ELF-1 (cell line): ENCODE measurements at regions not wholly inside any gene's neighbourhood (a gene's known extent, or its start where the extent isn't known, plus 50 kb on each side); places are given as distances from the start of the nearest gene placed in this dataset.

Experiments
- DNase-seq: peaks from one replicate; pipeline ENCODE4 v3.0.0-alpha.2; 2016; ENCODE audit warnings: low read depth, low spot score

GRCh38 chr3:65114041-65114440 is 426.2 kb upstream of the ADAMTS9 start:
- DNase-seq: no peak

DNA sequence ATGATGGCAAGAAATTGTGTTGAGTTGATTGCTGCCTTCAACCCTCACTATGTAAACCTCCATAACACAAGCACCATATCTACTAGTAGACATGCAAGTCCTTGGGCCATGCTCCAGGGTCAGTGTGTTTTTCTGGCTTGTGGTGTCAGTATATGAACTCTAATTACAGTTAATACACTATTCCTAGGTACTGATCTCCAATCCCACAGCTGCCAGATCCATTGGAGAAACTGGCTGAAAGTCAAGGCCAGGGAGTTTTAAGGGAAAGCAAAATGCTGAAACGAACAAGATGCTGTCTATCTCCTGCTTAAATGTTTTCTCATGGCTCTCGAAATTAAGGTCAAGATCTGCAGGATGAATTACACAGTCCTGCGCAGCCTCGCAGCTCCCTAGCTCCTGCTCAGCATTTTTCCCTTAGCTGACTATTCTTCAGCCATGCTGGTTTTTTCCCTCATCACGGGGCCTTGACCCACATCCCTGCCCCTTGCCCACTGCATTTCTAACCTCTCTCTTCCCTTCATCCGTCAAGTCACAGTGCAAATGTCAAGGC is 425.0 kb upstream of the ADAMTS9 start:
- no peak for DNase-seq

DNA sequence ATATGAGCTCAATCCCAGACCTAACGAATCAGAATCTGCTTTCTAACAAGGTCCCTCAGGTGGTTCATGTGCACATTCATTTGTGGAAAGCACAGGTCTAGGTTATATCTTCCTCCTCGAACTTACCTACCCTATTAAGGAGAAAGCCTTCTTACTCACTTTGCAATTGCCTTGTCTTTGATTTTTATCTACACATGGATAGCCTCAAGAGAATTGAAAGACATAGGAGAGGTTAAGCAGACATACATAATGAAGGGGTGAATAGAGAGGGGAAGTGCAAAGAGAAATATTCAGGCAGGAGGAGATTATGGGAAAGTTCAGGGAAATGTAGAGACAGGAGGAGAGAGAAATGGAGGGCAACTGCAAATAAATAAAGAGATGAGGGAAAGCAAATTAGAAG is 422.9 kb upstream of the ADAMTS9 start:
- no peak for DNase-seq

DNA sequence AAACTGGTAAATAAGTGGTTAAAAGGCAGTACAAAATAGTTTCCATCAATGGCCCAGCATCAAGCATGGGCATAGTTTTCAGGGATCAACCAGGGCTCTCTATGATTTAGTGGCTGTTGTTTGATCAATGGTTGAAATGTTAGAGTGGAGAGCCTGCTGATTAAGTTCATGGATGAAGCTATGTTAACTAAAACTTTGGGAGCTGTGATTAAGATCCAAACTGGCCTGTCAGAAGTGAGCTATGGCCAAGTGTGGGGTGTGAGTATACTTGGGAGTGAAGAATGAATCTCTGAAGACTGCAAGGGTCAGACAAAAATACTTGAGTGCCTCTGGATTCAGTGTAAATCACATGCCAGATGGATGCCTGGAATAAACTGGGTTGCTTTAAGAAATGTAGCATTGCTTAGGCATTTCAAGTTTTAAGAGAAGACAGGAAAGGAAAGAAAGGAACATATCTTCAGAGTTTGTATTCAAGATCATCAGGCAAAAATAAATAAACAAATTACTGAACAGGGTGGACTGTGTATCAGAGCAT is 422.2 kb upstream of the ADAMTS9 start:
- DNase-seq: no peak

GRCh38 chr3:65107174-65107573 is 419.4 kb upstream of the ADAMTS9 start:
- no peak for DNase-seq

GRCh38 chr3:65101450-65101849 is 413.6 kb upstream of the ADAMTS9 start:
- no peak for DNase-seq

GRCh38 chr3:65098400-65098799 is 410.6 kb upstream of the ADAMTS9 start:
- no peak for DNase-seq

- DNase-seq: no peak
Measured at GRCh38 chr3:65096110-65096745, 408.4 kb upstream of the ADAMTS9 start.

- DNase-seq: no peak
Measured at GRCh38 chr3:65094723-65095122, 406.9 kb upstream of the ADAMTS9 start.

- no peak for DNase-seq
Measured at GRCh38 chr3:65093641-65094040, 405.8 kb upstream of the ADAMTS9 start.

DNA sequence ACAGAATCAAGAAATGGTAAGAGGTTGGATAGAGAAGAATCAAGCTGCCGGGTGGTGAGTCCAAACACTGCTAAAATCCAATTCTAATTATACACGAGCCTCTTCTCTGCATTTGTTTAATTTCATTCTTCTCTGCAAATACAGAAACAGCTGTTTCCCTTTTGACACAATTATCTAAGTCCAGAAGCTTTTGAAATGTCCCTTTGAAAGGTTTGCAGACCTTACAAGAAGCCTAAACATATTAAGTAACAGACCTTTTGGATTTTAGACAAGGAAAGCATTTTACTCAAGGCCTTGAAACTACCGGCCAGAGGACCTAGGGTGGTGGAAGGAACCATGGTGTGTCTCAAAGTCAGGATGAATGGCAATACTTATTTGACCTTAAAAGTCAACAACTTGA is 403.8 kb upstream of the ADAMTS9 start:
- no peak for DNase-seq

DNA sequence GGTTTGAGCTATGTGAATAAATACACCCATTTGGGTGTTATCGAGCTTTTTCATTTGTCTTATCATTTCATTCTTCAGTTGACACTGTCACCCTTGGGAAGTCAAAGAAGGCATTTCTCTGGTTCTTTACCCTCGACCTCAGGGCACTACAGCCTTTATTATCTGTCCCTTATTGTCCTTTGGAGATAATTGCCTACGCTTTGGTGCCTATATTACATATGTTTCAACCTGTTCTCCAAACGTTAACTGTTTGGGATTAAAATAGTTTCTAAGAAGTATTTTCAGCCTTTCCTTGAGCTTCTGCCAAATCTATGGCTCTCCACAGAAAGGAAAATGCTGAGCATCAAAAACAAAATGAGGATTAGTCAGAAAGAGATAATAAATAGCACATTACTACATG is 395.4 kb upstream of the ADAMTS9 start:
- DNase-seq: no peak

- no peak for DNase-seq
Measured at GRCh38 chr3:65081536-65081935, 393.7 kb upstream of the ADAMTS9 start.

DNA sequence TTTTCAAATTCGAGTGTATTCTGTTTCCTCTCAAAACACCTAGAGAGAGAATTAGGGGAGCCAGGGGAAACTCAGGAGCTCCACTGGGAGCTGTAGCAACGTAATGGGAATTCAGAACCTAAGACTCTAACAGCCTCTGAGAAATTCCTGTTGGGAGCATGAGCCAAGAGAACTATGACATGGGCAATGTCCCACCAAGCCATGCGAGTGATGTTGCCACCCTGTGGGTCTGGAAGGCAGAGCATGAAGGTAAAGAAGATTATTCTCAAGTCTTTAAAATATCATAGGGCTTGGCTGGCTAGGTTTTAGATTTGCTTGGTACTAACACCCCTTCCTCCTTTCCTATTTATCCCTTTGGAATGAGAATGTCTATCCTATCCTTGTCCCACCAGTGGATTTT is 392.6 kb upstream of the ADAMTS9 start:
- DNase-seq: no peak

DNA sequence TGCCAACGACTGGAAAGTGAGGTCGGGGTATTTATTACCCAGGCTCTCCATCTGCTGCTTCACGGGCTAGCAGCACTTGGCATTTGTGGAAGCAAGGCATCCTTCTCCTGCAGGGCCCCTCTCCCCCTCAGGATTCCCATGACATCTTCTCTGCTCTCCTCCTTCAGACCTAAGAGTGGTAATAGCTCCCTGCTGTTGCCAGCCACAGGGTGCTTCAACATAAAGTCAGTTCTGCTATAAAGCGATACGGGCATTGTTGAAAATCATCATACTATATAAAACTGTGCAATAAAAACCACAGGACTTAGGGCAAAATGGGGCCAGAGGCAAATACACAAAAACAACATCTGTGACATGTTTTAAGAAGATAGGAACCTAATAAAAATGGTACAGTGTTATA is 391.8 kb upstream of the ADAMTS9 start:
- DNase-seq: no peak

DNA sequence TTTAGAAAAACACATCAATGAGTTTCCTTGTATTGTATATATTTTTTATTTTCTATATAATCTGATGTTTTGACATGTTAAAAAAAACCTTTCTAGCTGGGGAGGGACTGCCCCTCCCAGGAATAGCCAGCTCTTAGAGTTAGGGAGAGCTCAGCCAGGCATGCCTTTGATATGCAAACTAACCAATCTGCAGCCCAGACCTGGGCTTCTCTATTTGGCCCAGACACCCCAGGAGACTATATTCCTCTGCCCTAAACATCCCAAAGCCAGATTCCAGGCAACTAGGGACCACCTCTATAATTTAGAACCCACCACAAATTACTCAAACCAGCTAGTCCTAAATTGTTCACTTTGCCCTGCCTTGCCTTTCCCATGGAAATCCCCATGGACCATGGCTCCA is 390.9 kb upstream of the ADAMTS9 start:
- peak; percentile 44 for DNase-seq

- DNase-seq: no peak
Measured at GRCh38 chr3:65077124-65077523, 389.3 kb upstream of the ADAMTS9 start.

- no peak for DNase-seq
Measured at GRCh38 chr3:65070968-65071367, 383.2 kb upstream of the ADAMTS9 start.

GRCh38 chr3:65060904-65061303 is 373.1 kb upstream of the ADAMTS9 start:
- DNase-seq: no peak

GRCh38 chr3:65052101-65052500 is 364.3 kb upstream of the ADAMTS9 start:
- peak; percentile 56 for DNase-seq

DNA sequence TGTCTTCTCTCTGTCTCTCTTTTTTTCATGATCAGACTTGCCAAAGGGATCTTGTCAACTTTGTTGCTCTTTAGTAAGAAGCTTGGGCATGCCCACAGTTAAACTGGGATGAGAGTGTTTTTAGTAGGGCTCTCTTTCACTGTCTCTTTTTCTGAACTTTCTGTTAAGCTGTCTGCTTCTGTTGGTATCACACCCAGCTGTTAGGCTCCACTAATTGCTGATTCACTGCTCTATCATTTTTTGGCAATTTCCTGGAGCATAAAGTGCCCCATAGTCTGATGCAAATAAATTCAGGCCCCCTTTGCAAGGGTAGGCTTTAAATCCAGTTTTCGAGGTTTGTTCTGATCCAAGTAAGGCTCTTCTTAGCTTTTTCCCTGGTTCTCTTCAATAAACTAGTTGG is 360.4 kb upstream of the ADAMTS9 start:
- no peak for DNase-seq

GRCh38 chr3:65045138-65045537 is 357.3 kb upstream of the ADAMTS9 start:
- DNase-seq: no peak

GRCh38 chr3:65044401-65044800 is 356.6 kb upstream of the ADAMTS9 start:
- no peak for DNase-seq

DNA sequence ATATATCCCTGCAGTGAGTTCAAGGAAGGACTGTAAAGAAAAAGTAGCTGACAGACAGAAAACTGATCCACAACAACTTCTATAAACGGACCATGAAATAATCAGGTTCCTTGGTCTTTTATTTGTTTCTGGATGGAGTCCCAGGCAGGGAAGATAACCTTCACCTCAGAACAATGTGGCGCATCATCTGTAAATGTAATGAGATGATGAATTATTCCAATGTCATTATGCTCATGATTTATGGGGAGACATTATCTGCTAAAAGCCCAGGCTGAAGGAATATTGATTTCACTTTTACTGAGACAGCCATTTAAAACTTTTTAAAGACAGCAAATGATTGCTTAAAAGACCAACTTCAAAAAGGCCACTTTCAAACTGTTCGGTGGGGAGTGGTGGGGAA is 354.9 kb upstream of the ADAMTS9 start:
- no peak for DNase-seq
